Ureter (tissue), 1 donor: ENCODE measurements at regions not wholly inside any gene's neighbourhood (a gene's known extent, or its start where the extent isn't known, plus 50 kb on each side); places are given as distances from the start of the nearest gene placed in this dataset.
A peak's percentile ranks its signal among the peaks of the same experiment; 100 is the strongest.

Experiments used
- DNase-seq: peaks from one replicate; pipeline ENCODE4 v3.0.0-alpha.2; 2020; ENCODE audit warnings: low spot score
- donor health status: DM: yes; HTN: yes; CAD: no.

GRCh38 chr2:11101430-11101829 is 53.8 kb upstream of the SLC66A3 start:
- DNase-seq, result no peak

GRCh38 chr2:11102466-11102865 is 52.8 kb upstream of the SLC66A3 start:
- no peak for DNase-seq

- DNase-seq, result no peak
Measured at GRCh38 chr2:11102956-11103860, 52.1 kb upstream of the SLC66A3 start.

GRCh38 chr2:11103984-11104793 is 51.1 kb upstream of the SLC66A3 start:
- DNase-seq, result no peak

GRCh38 chr2:11104794-11105660 is 50.2 kb upstream of the SLC66A3 start:
- DNase-seq, result peak; percentile 37
